Cardiac fibroblast (primary cell): ENCODE measurements at regions not wholly inside any gene's neighbourhood (a gene's known extent, or its start where the extent isn't known, plus 50 kb on each side); places are given as distances from the start of the nearest gene placed in this dataset.

Source experiments
- DNase-seq, 2 donors: peaks; one replicate each; pipeline versions ENCODE4 v3.0.0 to v3.0.0-alpha.2; 2010; ENCODE audit warnings: low read depth in 2 of 2
- H3K4me3 ChIP-seq, 2 donors: replicated peaks in 1 of 2; 1 replicate in 1 of 2; 2 replicates in 1 of 2; pipeline ENCODE4 v1.5.1; 2011; ENCODE audit warnings: low read depth in 2 of 2, low read length in 2 of 2, mild to moderate bottlenecking in 2 of 2, moderate library complexity in 1 of 2
- CTCF ChIP-seq: IDR thresholded peaks from one replicate; pipeline ENCODE4 v1.5.1; 2011; ENCODE audit warnings: low read depth, mild to moderate bottlenecking, low read length, inconsistent platforms

GRCh38 chr13:102974317-102975087 lies 91.7 kb downstream of the SLC10A2 start:
- DNase-seq: no peak
- H3K4me3 ChIP-seq: no peak overlapping the region
- TF ChIP-seq CTCF: no peak

DNA sequence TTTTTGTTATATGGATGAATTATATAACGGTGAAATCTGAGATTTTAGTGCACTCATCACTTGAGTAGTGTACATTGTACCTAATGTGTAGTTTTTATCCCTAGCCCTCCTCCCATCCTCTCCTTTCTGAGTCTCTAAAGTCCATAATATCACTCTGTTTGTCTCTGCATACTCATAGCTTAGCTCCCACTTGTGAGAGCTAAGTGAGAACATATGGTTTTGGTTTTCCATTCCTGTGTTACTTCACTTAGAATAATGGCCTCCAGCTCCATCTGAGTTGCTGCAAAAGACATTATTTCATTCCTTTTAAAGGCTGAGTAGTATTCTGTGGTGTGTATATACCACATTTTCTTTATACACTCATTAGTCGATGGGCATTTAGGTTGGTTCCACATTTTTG lies 94.0 kb downstream of the SLC10A2 start:
- DNase-seq: no peak
- TF ChIP-seq CTCF: no peak
- no peak overlapping the region for H3K4me3 ChIP-seq

GRCh38 chr13:102970542-102970941 lies 95.7 kb downstream of the SLC10A2 start:
- no peak for TF ChIP-seq CTCF
- no peak for DNase-seq
- no peak overlapping the region for H3K4me3 ChIP-seq

DNA sequence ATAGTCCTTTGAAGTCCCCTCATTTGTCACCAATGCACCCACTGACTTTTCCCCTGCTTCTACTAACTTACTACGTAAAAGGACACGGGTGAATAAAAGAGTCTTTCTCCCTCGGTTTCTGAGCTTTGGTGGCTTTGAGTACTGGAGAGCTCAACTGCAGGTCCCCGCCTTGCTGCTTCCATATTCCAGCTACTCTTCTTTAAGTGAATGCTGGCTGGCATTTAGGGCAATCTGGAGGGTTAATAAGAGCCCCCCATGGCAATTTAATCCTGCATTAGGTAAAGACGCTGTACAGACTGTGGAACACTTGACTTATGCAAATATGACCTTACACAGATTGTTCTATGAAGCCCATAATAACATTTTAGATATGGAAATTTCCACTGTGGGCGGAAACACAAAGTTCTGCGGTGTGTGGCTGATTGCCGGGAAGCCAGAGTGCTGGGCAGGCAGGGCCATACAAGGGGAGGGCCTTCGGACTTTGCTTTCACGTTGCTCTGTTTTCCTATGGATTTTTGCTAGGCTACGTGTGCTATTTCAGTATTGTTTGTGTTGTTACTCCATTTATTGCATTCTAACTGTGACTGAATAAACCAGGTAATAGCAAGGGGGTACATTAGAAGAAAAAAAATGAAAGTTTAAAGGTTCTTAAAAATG lies 97.5 kb downstream of the SLC10A2 start:
- no peak for DNase-seq
- no peak for TF ChIP-seq CTCF
- no peak overlapping the region for H3K4me3 ChIP-seq

GRCh38 chr13:102965802-102966201 lies 100.4 kb downstream of the SLC10A2 start:
- TF ChIP-seq CTCF: no peak
- H3K4me3 ChIP-seq: no peak overlapping the region
- DNase-seq: no peak

DNA sequence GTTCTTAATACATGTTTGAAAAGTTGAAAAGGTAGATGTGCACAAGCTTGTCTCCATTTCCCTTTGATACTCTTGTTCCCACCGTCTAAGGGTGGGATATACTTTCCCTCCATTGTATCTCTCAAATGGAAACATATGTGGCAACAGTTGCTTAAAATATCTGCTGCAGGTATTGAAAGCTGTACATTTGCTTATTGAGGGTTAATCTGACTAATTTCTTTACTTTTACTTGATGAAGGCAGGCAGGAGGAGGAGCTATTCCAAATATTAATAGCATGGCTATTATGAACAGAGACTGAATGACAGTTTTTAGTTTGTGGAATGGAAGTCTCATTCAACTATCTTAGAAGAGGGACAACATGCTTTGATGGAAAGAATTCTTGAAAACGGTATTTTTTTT lies 103.8 kb downstream of the SLC10A2 start:
- no peak overlapping the region for H3K4me3 ChIP-seq
- no peak for TF ChIP-seq CTCF
- DNase-seq: no peak

- DNase-seq: no peak
- no peak overlapping the region for H3K4me3 ChIP-seq
- TF ChIP-seq CTCF: no peak
These were observed 105.3 kb downstream of the SLC10A2 start for GRCh38 chr13:102960959-102961358.
